HFFc6 (cell line): ENCODE measurements at regions not wholly inside any gene's neighbourhood (a gene's known extent, or its start where the extent isn't known, plus 50 kb on each side); places are given as distances from the start of the nearest gene placed in this dataset.

Source experiments
- DNase-seq: peaks from one replicate; pipeline ENCODE4 v3.0.0-alpha.2; 2018
- H3K27ac Mint-ChIP-seq: 2 replicates; pipeline ENCODE4 v1.8.0; 2020; ENCODE audit warnings: mild to moderate bottlenecking, mixed read lengths
- H3K27me3 Mint-ChIP-seq: 2 replicates; pipeline ENCODE4 v1.8.0; 2021; ENCODE audit warnings: mild to moderate bottlenecking, moderate library complexity, mixed read lengths; ENCODE audit not compliant: insufficient read depth
- H3K36me3 Mint-ChIP-seq: 2 replicates; pipeline ENCODE4 v1.8.0; 2021; ENCODE audit warnings: low read depth, mixed read lengths
- H3K4me1 Mint-ChIP-seq: 2 replicates; pipeline ENCODE4 v1.8.0; 2020; ENCODE audit warnings: low read depth, mixed read lengths
- H3K4me3 Mint-ChIP-seq: 2 replicates; pipeline ENCODE4 v1.8.0; 2020; ENCODE audit warnings: mild to moderate bottlenecking, moderate library complexity, mixed read lengths
- H3K9me3 Mint-ChIP-seq: 2 replicates; pipeline ENCODE4 v1.8.0; 2020; ENCODE audit warnings: mild to moderate bottlenecking, mixed read lengths
- CTCF ChIP-seq: fragments of 200-600 bp; sonication (generic); IDR thresholded peaks from 2 replicates; pipeline ENCODE4 v1.5.0; 2021; ENCODE audit warnings: antibody characterized with exemption, mild to moderate bottlenecking

GRCh38 chr4:8761824-8762205 lies 109.8 kb downstream of the HMX1 start:
- no peak overlapping the region for H3K4me3 Mint-ChIP-seq

GRCh38 chr4:8761167-8761823 lies 110.3 kb downstream of the HMX1 start:
- Mint-ChIP-seq H3K27me3 (peaks cover 7% of the 10 kb centered on the region), H3K36me3 (no peaks in the 10 kb centered on the region), H3K4me3 (no peak overlapping the region), H3K9me3 (peaks cover 13% of the 10 kb centered on the region; the same call in 1 of the 2 replicates), H3K27ac (no peak overlapping the region), H3K4me1 (no peaks in the 10 kb centered on the region)
- DNase-seq, result no peak
- no peak for TF ChIP-seq CTCF

More at GRCh38 chr4:8761824-8762205, 109.8 kb downstream of the HMX1 start:
- Mint-ChIP-seq H3K9me3 (peaks cover 13% of the 10 kb centered on the region; the same call in 1 of the 2 replicates), H3K4me1 (no peaks in the 10 kb centered on the region), H3K27ac (no peak overlapping the region), H3K36me3 (no peaks in the 10 kb centered on the region), H3K27me3 (peaks cover 7% of the 10 kb centered on the region)
- TF ChIP-seq CTCF, result no peak
- DNase-seq, result no peak

- H3K9me3 Mint-ChIP-seq, result peaks cover 13% of the 10 kb centered on the region; the same call in 1 of the 2 replicates
Observed at GRCh38 chr4:8760561-8760960, 111.1 kb downstream of the HMX1 start.

GRCh38 chr4:8759987-8760386 lies 111.7 kb downstream of the HMX1 start:
- Mint-ChIP-seq H3K27ac (no peak overlapping the region), H3K4me3 (no peak overlapping the region), H3K9me3 (peaks cover 13% of the 10 kb centered on the region; the same call in 1 of the 2 replicates), H3K27me3 (peaks cover 12% of the 10 kb centered on the region), H3K4me1 (no peaks in the 10 kb centered on the region), H3K36me3 (no peaks in the 10 kb centered on the region)
- no peak for TF ChIP-seq CTCF
- no peak for DNase-seq

More at GRCh38 chr4:8760561-8760960, 111.1 kb downstream of the HMX1 start:
- H3K27ac Mint-ChIP-seq, result no peak overlapping the region
- no peak for DNase-seq
- H3K4me3 Mint-ChIP-seq, result no peak overlapping the region
- H3K4me1 Mint-ChIP-seq, result no peaks in the 10 kb centered on the region
- peaks cover 7% of the 10 kb centered on the region for H3K27me3 Mint-ChIP-seq
- no peaks in the 10 kb centered on the region for H3K36me3 Mint-ChIP-seq
- no peak for TF ChIP-seq CTCF

GRCh38 chr4:8756816-8757215 lies 114.8 kb downstream of the HMX1 start:
- Mint-ChIP-seq H3K27me3 (peaks cover 12% of the 10 kb centered on the region), H3K36me3 (no peaks in the 10 kb centered on the region), H3K4me1 (no peaks in the 10 kb centered on the region), H3K9me3 (peaks cover 13% of the 10 kb centered on the region; the same call in 1 of the 2 replicates), H3K27ac (no peak overlapping the region), H3K4me3 (no peak overlapping the region)
- no peak for DNase-seq
- no peak for TF ChIP-seq CTCF
